Neuronal stem cell (in vitro differentiated cells): ENCODE measurements at regions not wholly inside any gene's neighbourhood (a gene's known extent, or its start where the extent isn't known, plus 50 kb on each side); places are given as distances from the start of the nearest gene placed in this dataset.

Source experiments
- DNase-seq: peaks from one replicate; pipeline ENCODE4 v3.0.0-alpha.2; 2013; ENCODE audit warnings: low spot score
- H2AFZ ChIP-seq: one replicate; pipeline ENCODE4 v1.6.1; 2013; ENCODE audit warnings: mild to moderate bottlenecking, low read length, inconsistent platforms
- H2AK5ac ChIP-seq: 2 replicates; pipeline ENCODE4 v1.6.1; 2013; ENCODE audit warnings: low read depth, mild to moderate bottlenecking, inconsistent platforms, low read length, moderate library complexity, mixed read lengths
- H2BK120ac ChIP-seq: 2 replicates; pipeline ENCODE4 v1.6.1; 2013; ENCODE audit warnings: low read depth, mild to moderate bottlenecking, inconsistent platforms, low read length, moderate library complexity, mixed read lengths
- H2BK12ac ChIP-seq: one replicate; pipeline ENCODE4 v1.6.1; 2013; ENCODE audit warnings: low read length, inconsistent platforms
- H2BK15ac ChIP-seq: 2 replicates; pipeline ENCODE4 v1.6.1; 2013; ENCODE audit warnings: mild to moderate bottlenecking, low read length, inconsistent platforms, mixed read lengths
- H2BK5ac ChIP-seq: one replicate; pipeline ENCODE4 v1.6.1; 2013; ENCODE audit warnings: inconsistent platforms, mild to moderate bottlenecking, low read length, moderate library complexity
- H3K14ac ChIP-seq: one replicate; pipeline ENCODE4 v1.6.1; 2013; ENCODE audit warnings: low read length, inconsistent platforms
- H3K18ac ChIP-seq: 2 replicates; pipeline ENCODE4 v1.6.1; 2013; ENCODE audit warnings: low read length, inconsistent platforms
- H3K23ac ChIP-seq: 2 replicates; pipeline ENCODE4 v1.6.1; 2013; ENCODE audit warnings: low read depth, mild to moderate bottlenecking, mixed read lengths, low read length, inconsistent platforms; ENCODE audit not compliant: poor library complexity
- H3K27ac ChIP-seq: replicated peaks from 3 replicates; pipeline ENCODE4 v1.5.1; 2013; ENCODE audit warnings: low read length, inconsistent platforms
- H3K27me3 ChIP-seq, 3 experiments: 2 replicates each; pipeline ENCODE4 v1.6.1; 2013; ENCODE audit warnings: low read length in 3 of 3, mild to moderate bottlenecking in 2 of 3, inconsistent platforms in 1 of 3, low read depth in 1 of 3, mixed read lengths in 1 of 3, moderate library complexity in 1 of 3; ENCODE audit not compliant: control insufficient read depth in 3 of 3, insufficient read depth in 3 of 3
- H3K36me3 ChIP-seq, 2 donors: replicated peaks in 1 of 2; 2 replicates each; pipeline ENCODE4 v1.6.1; 2013; ENCODE audit warnings: low read length in 2 of 2; ENCODE audit not compliant: control insufficient read depth in 2 of 2, insufficient read depth in 2 of 2
- H3K4ac ChIP-seq: 2 replicates; pipeline ENCODE4 v1.6.1; 2013; ENCODE audit warnings: inconsistent platforms, mild to moderate bottlenecking, low read length, moderate library complexity
- H3K4me1 ChIP-seq, 2 donors: 1 replicate in 1 of 2; 2 replicates in 1 of 2; pipeline ENCODE4 v1.6.1; 2013; ENCODE audit warnings: low read length in 2 of 2, low read depth in 1 of 2; ENCODE audit not compliant: control insufficient read depth in 2 of 2, insufficient read depth in 1 of 2
- H3K4me2 ChIP-seq: one replicate; pipeline ENCODE4 v1.6.1; 2013; ENCODE audit warnings: mild to moderate bottlenecking, low read length, inconsistent platforms; ENCODE audit not compliant: insufficient read depth, poor library complexity, severe bottlenecking
- H3K4me3 ChIP-seq, 2 donors: 2 replicates each; pipeline ENCODE4 v1.5.1; 2013; ENCODE audit warnings: low read length in 2 of 2, mild to moderate bottlenecking in 2 of 2, inconsistent platforms in 1 of 2, moderate library complexity in 1 of 2
- H3K79me1 ChIP-seq: one replicate; pipeline ENCODE4 v1.6.1; 2013; ENCODE audit warnings: low read depth, mild to moderate bottlenecking, inconsistent platforms, low read length, moderate library complexity
- H3K9ac ChIP-seq: one replicate; pipeline ENCODE4 v1.6.1; 2013; ENCODE audit warnings: mild to moderate bottlenecking, low read depth, low read length, inconsistent platforms; ENCODE audit not compliant: poor library complexity
- H3K9me3 ChIP-seq, 2 donors: replicated peaks in 1 of 2; 2 replicates each; pipeline versions ENCODE3 to v1.6.1; 2013; ENCODE audit warnings: low read length in 2 of 2, mild to moderate bottlenecking in 2 of 2, inconsistent platforms in 1 of 2, low read depth in 1 of 2, mixed read lengths in 1 of 2, moderate library complexity in 1 of 2; ENCODE audit not compliant: control insufficient read depth in 2 of 2, insufficient read depth in 1 of 2
- H4K8ac ChIP-seq: one replicate; pipeline ENCODE4 v1.6.1; 2013; ENCODE audit warnings: low read depth, mild to moderate bottlenecking, inconsistent platforms, low read length, moderate library complexity
- H4K91ac ChIP-seq: one replicate; pipeline ENCODE4 v1.6.1; 2013; ENCODE audit warnings: low read length, low read depth, mild to moderate bottlenecking, inconsistent platforms; ENCODE audit not compliant: poor library complexity
- WGBS, 2 donors: extraction: QIAGEN DNeasy Blood & Tissue Kit; methylation state at CpG; one replicate each; pipeline ENCODE4 v1.1.7; 2013; ENCODE audit warnings: missing lambda C conversion rate in 2 of 2, mixed read lengths in 1 of 2; ENCODE audit not compliant: insufficient read length in 2 of 2, insufficient replicate concordance in 1 of 2; ENCODE audit errors: extremely low coverage in 2 of 2; 5-methylcytosine and 5-hydroxymethylcytosine counted together

- no peak overlapping the region for H2BK15ac ChIP-seq
- WGBS, 2 donors: no CpG with 5 or more reads among the region's 2 CpGs
- H3K79me1 ChIP-seq: no peaks in the 10 kb centered on the region
- no peak overlapping the region for H2AFZ ChIP-seq
- no peak overlapping the region for H4K91ac ChIP-seq
- H3K36me3 ChIP-seq: no peaks in the 10 kb centered on the region
- no peaks in the 10 kb centered on the region for H3K4me1 ChIP-seq
- H2BK5ac ChIP-seq: no peak overlapping the region
- H3K9ac ChIP-seq: no peak overlapping the region
- no peak for DNase-seq
- no peaks in the 10 kb centered on the region for H3K27me3 ChIP-seq
- no peak overlapping the region for H2AK5ac ChIP-seq
- no peak overlapping the region for H3K4me3 ChIP-seq
- no peak overlapping the region for H3K14ac ChIP-seq
- H3K4ac ChIP-seq: no peak overlapping the region
- peaks cover 0 to 2% of the 10 kb centered on the region in 2 donors for H3K9me3 ChIP-seq
- H2BK120ac ChIP-seq: no peak overlapping the region
- no peak overlapping the region for H3K23ac ChIP-seq
- H2BK12ac ChIP-seq: no peak overlapping the region
- H3K27ac ChIP-seq: no peak overlapping the region
- H3K18ac ChIP-seq: no peak overlapping the region
- H3K4me2 ChIP-seq: no peak overlapping the region
- H4K8ac ChIP-seq: no peak overlapping the region
Measured at GRCh38 chr6:114863610-114864009, 520.8 kb upstream of the HS3ST5 start.

- WGBS, 2 donors: no CpG with 5 or more reads among the region's 2 CpGs
Measured at GRCh38 chr6:114862819-114863218, 520.0 kb upstream of the HS3ST5 start.

GRCh38 chr6:114862064-114862463, 519.2 kb upstream of the HS3ST5 start:
- Histone ChIP-seq H3K23ac (no peak overlapping the region), H2BK120ac (no peak overlapping the region), H2AK5ac (no peak overlapping the region), H3K14ac (no peak overlapping the region), H3K36me3 (no peaks in the 10 kb centered on the region), H4K8ac (no peak overlapping the region), H3K4ac (no peak overlapping the region), H3K4me1 (no peaks in the 10 kb centered on the region), H3K9ac (no peak overlapping the region), H3K27ac (no peak overlapping the region), H2AFZ (no peak overlapping the region), H2BK15ac (no peak overlapping the region), H3K9me3 (peaks cover 0 to 2% of the 10 kb centered on the region in 2 donors), H3K27me3 (no peaks in the 10 kb centered on the region), H3K18ac (no peak overlapping the region), H3K4me2 (no peak overlapping the region), H2BK12ac (no peak overlapping the region), H2BK5ac (no peak overlapping the region), H4K91ac (no peak overlapping the region), H3K79me1 (no peaks in the 10 kb centered on the region), H3K4me3 (no peak overlapping the region)
- DNase-seq: no peak
- WGBS, 2 donors: no CpG with 5 or more reads among the region's 1 CpG

More at GRCh38 chr6:114862819-114863218, 520.0 kb upstream of the HS3ST5 start:
- H2AK5ac ChIP-seq: no peak overlapping the region
- H3K79me1 ChIP-seq: no peaks in the 10 kb centered on the region
- H3K4me1 ChIP-seq: no peaks in the 10 kb centered on the region
- no peak overlapping the region for H2BK12ac ChIP-seq
- H4K91ac ChIP-seq: no peak overlapping the region
- H3K9ac ChIP-seq: no peak overlapping the region
- no peaks in the 10 kb centered on the region for H3K27me3 ChIP-seq
- no peaks in the 10 kb centered on the region for H3K36me3 ChIP-seq
- no peak overlapping the region for H3K18ac ChIP-seq
- no peak overlapping the region for H2AFZ ChIP-seq
- H3K4me3 ChIP-seq: no peak overlapping the region
- H3K14ac ChIP-seq: no peak overlapping the region
- no peak overlapping the region for H4K8ac ChIP-seq
- H3K23ac ChIP-seq: no peak overlapping the region
- DNase-seq: no peak
- H3K4me2 ChIP-seq: no peak overlapping the region
- no peak overlapping the region for H2BK15ac ChIP-seq
- H3K4ac ChIP-seq: no peak overlapping the region
- no peak overlapping the region for H2BK5ac ChIP-seq
- H2BK120ac ChIP-seq: no peak overlapping the region
- peaks cover 0 to 2% of the 10 kb centered on the region in 2 donors for H3K9me3 ChIP-seq
- H3K27ac ChIP-seq: no peak overlapping the region

- Histone ChIP-seq H2AFZ (no peak overlapping the region), H3K9ac (no peak overlapping the region), H3K23ac (no peak overlapping the region), H3K79me1 (no peaks in the 10 kb centered on the region), H4K8ac (no peak overlapping the region), H3K27me3 (no peaks in the 10 kb centered on the region), H3K9me3 (no peaks in the 10 kb centered on the region), H2BK5ac (no peak overlapping the region), H2BK120ac (no peak overlapping the region), H3K4me3 (no peak overlapping the region), H3K4ac (no peak overlapping the region), H3K36me3 (no peaks in the 10 kb centered on the region), H3K4me2 (no peak overlapping the region), H2BK12ac (no peak overlapping the region), H3K18ac (no peak overlapping the region), H4K91ac (no peak overlapping the region), H2BK15ac (no peak overlapping the region), H2AK5ac (no peak overlapping the region), H3K27ac (no peak overlapping the region), H3K14ac (no peak overlapping the region), H3K4me1 (no peaks in the 10 kb centered on the region)
- DNase-seq: no peak
- no CpG with 5 or more reads among the region's 1 CpG for WGBS, 2 donors
Measured at GRCh38 chr6:114844359-114844758, 501.5 kb upstream of the HS3ST5 start.
